RWPE1 (cell line): ENCODE measurements at regions not wholly inside any gene's neighbourhood (a gene's known extent, or its start where the extent isn't known, plus 50 kb on each side); places are given as distances from the start of the nearest gene placed in this dataset.

Experiments used
- CTCF ChIA-PET: fragments of 350-600 bp; sonication (Branson Sonifier 250); formaldehyde crosslinking; extraction: SDS; loops from one replicate; lab custom pipeline; 2021; lab: Yijun Ruan, JAX
- POLR2A ChIA-PET: fragments of 400-600 bp; formaldehyde crosslinking; extraction: SDS; loops from one replicate; lab custom pipeline; 2020; ENCODE audit warnings: antibody characterized with exemption; ENCODE audit not compliant: low non-redundant PET; lab: Yijun Ruan, JAX
- DNase-seq: peaks from one replicate; pipeline ENCODE4 v3.0.0; 2012; ENCODE audit warnings: low spot score
- H3K27ac ChIP-seq: fragments of 450-650 bp; 2 replicates; pipeline ENCODE4 v1.5.1; 2017
- TF ChIP-seq, protein P1 (sequence below): fragments of 450-650 bp; conservative IDR thresholded peaks from 2 replicates; pipeline ENCODE4 v1.5.1; 2017; ENCODE audit warnings: low read depth, mild to moderate bottlenecking

DNA sequence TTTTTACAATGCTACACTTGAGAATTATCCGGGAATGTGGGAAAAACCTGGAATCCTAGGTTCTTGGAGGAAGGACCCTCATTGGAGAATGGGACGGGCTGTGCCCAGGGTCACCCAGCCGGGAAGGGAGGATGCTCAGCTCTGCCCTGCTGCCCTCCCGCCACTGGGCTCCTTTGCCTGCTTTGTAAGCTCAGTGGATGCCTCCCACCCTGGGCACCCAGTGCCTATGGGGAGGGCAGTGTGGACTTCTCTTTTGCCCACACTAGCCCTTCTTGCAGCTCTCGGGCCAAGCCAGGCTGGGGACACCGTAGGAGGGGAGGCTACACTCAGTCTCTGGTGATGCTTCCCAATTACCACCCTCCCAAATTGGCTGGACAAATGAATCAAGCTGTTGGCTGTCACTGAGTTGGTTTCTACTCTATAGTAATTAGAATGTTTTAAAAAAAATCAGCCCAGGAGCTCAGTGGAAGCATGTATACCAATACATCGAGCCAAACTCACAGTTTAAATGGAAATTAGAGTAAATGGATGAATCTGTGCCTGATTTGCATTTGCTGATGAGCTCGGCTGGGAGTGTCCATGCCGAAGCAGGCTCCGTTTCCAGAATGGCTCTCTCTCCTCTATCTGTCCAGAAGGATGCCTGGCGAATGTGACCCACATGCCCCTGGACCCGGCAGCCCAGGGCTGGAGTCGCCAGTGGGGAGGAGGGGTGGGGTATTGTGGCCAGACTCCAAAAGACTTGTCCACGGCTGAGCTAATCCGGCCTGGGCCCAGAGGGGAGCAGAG lies 317.0 kb downstream of the CTTN start:
- no peak overlapping the region for H3K27ac ChIP-seq
- DNase-seq: no peak
- ChIA-PET CTCF (interaction anchor here (0.6 to 0.7 kb wide), 2 partner anchors 9 kb away, joined by 3 to 6 read pairs; no protein-coding TSS in a partner anchor), POLR2A (no interaction called here)
- TF ChIP-seq, protein P1, sequence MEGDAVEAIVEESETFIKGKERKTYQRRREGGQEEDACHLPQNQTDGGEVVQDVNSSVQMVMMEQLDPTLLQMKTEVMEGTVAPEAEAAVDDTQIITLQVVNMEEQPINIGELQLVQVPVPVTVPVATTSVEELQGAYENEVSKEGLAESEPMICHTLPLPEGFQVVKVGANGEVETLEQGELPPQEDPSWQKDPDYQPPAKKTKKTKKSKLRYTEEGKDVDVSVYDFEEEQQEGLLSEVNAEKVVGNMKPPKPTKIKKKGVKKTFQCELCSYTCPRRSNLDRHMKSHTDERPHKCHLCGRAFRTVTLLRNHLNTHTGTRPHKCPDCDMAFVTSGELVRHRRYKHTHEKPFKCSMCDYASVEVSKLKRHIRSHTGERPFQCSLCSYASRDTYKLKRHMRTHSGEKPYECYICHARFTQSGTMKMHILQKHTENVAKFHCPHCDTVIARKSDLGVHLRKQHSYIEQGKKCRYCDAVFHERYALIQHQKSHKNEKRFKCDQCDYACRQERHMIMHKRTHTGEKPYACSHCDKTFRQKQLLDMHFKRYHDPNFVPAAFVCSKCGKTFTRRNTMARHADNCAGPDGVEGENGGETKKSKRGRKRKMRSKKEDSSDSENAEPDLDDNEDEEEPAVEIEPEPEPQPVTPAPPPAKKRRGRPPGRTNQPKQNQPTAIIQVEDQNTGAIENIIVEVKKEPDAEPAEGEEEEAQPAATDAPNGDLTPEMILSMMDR: no peak

DNA sequence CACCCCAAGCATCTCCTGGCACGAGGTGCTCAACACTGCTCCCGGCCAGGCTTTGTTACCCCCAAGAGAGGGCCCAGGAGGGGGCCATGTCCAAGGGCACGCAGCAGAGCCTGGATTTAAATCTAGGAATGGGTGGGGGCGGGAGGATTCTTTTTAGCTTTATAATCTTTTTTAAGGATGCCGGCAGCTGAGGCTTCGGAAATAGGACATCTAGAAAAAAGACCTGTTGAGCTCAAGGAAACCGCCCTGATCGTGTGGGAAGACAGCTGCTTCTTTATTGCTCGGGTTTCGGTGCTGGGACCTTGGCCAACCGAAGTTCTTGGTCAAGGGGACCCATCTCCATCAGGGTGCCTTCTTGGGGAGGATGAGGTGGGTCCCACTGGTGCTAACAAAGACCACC lies 317.9 kb downstream of the CTTN start:
- CTCF ChIA-PET: interaction anchor here (0.7 kb wide), 1 partner anchor 10 kb away, joined by 6 read pairs; no protein-coding TSS in a partner anchor

DNA sequence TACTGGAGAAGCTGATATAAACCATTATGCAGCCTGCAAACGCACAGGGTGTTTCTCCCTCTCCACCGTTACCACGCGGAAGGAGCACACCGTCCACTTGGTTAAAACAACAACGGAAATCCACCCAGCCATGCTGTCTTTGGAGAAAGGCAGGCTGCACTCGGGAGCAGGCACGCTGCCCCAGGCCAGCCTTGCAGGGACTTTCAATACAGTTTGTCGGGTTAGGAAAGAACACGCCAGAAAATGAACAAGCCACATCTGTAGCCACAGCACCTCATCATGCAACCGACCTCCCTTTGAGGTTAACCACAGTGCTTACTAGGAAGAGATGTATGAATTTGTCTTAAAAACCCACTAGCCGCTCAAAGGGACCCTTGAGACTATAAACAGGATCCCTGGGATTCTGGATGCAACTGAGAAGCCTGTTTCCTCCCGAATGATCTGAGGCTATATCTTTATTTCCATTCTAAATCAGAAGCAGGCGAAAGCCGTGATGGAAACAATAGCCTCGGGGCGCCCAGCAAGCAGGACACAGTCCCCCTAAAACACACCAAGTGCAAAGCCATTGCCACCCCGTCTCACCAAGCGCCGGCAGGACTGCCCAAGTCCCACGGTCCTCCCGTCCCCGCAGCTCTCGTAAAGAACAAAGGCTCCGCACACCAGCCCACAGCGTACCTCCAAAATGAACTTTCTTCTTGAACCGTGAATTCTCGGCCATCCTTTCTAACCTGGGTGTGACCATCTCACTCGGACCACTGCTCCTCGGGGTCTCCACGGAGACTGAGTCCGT lies 318.9 kb downstream of the CTTN start:
- ChIA-PET CTCF (no interaction called here), POLR2A (no interaction called here)
- no peak for DNase-seq
- H3K27ac ChIP-seq: no peak overlapping the region
- TF ChIP-seq, protein P1: no peak

More for the DNA sequence above, 317.9 kb downstream of the CTTN start:
- POLR2A ChIA-PET: no interaction called here
- no peak overlapping the region for H3K27ac ChIP-seq
- TF ChIP-seq, protein P1: no peak
- no peak for DNase-seq

DNA sequence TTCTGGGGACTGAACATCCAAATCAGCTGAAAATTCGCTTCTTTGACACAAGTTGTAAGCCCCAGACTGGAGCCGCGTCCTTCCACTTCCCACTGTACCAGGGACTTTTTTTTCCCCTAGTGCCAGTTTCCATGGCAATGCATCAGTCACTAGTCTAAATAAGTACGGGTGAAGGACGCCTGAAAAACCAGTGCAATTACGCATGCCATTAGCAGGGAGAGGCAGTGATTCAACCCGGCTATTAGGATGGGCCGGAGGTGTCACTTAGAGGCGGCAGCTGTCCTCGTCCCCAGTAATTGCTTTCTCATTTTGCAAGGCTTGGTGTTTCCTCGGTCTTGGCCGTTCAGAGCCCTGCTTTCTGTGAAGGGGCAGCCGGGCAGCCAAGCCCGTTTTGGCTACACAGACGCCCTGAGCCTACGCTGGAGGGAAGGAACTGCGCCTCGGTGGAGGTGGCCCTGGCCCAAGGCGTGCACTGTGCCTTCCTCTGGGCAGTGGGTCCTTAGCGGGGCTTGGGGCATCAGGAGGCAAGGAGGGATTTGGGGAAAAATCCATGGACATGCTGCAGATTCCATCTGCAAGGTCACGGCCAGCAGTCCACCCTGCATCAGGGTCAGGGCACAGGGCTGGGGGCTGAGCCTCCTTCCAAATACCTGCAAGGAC lies 319.7 kb downstream of the CTTN start:
- ChIA-PET POLR2A (no interaction called here), CTCF (no interaction called here)
- no peak for DNase-seq
- no peak overlapping the region for H3K27ac ChIP-seq
- TF ChIP-seq, protein P1: no peak

DNA sequence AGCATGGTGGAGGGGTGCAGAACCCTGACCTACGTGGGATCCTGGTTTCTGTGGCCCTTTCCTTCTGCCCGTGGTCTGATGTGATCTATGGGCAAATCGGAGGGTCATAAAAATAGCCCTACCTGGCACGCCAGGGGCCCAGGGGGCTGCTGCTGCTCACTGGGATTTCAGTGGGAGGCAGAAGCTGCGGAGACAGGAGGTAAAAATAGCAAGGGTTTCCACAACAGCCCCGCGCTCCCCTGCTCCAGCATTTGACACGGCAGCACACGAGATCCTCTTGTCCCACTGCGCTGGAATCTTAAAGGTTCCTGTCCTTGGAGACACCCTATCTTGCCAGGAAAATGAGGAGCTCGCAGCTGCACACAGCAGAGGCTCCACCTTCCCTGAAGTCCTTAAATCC lies 321.2 kb downstream of the CTTN start:
- ChIA-PET CTCF (interaction anchor here (0.6 kb wide), 1 partner anchor 523 kb away, joined by 3 read pairs; no protein-coding TSS in a partner anchor), POLR2A (no interaction called here)
- TF ChIP-seq, protein P1: no peak

DNA sequence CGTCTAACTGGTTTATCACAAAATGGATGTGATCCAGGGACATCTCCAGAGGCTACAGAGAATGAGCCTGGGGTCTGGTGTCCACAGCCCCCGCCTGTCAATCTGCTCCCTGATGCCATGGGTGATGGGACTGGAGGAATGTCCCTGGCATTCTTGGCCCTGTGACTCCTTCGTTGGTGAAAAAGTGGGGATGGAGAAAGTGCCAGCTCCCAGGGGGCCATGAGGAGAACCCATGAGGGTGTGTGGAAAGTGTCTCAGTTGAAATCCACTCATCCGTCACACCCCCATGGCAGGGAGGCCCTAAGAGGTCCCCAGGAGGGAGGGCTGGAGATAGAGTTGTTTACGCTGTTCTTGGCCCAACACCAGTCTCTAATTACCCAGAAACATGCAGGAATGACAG lies 322.0 kb downstream of the CTTN start:
- TF ChIP-seq, protein P1: no peak
- POLR2A ChIA-PET: no interaction called here

More for the DNA sequence above, 321.2 kb downstream of the CTTN start:
- no peak for DNase-seq
- H3K27ac ChIP-seq: no peak overlapping the region

More for the DNA sequence above, 322.0 kb downstream of the CTTN start:
- no peak overlapping the region for H3K27ac ChIP-seq
- DNase-seq: no peak
- CTCF ChIA-PET: interaction anchor here (0.6 kb wide), 1 partner anchor 524 kb away, joined by 3 read pairs; no protein-coding TSS in a partner anchor
